B cell (primary cell): ENCODE measurements at regions not wholly inside any gene's neighbourhood (a gene's known extent, or its start where the extent isn't known, plus 50 kb on each side); places are given as distances from the start of the nearest gene placed in this dataset.

Source experiments
- ATAC-seq: fragments of 200-7000 bp; cut with Tn5 transposase; one replicate; pipeline ENCODE4 v1.10.0; 2021; ENCODE audit warnings: low read depth, mild to moderate bottlenecking, moderate number of reproducible peaks, moderate library complexity
- CTCF ChIA-PET: fragments of 350-600 bp; sonication (Branson Sonifier 250); formaldehyde crosslinking; loops from one replicate; lab custom pipeline; 2021; ENCODE audit warnings: antibody characterized with exemption, inconsistent platforms; lab: Charles Lee
- POLR2A ChIA-PET: fragments of 350-600 bp; sonication (Branson Sonifier 250); formaldehyde crosslinking; loops from one replicate; lab custom pipeline; 2021; ENCODE audit warnings: antibody characterized with exemption; lab: Charles Lee
- DNase-seq: peaks from one replicate; pipeline ENCODE4 v3.0.0; 2013
- H2AFZ ChIP-seq: 2 replicates; pipeline ENCODE4 v1.6.1; 2012; ENCODE audit warnings: mild to moderate bottlenecking, low read depth, low read length; ENCODE audit not compliant: insufficient read depth, poor library complexity, severe bottlenecking
- H3K27ac ChIP-seq, 2 donors: 1 replicate in 1 of 2; 2 replicates in 1 of 2; pipeline ENCODE4 v1.5.1; 2012 to 2013; ENCODE audit warnings: low read length in 2 of 2, mild to moderate bottlenecking in 2 of 2, moderate library complexity in 1 of 2
- H3K27me3 ChIP-seq, 4 experiments: fragments of 200-600 bp in 1 of 4; sonication (generic) in 1 of 4; replicated peaks in 1 of 4; 1 replicate in 2 of 4; 2 replicates in 2 of 4; pipeline versions ENCODE4 v1.6.1 to v1.7.0; 2013 to 2016; ENCODE audit warnings: low read length in 3 of 4, mild to moderate bottlenecking in 2 of 4, mixed read lengths in 1 of 4, moderate library complexity in 1 of 4; ENCODE audit not compliant: insufficient read depth in 4 of 4, control insufficient read depth in 3 of 4; ENCODE audit errors: control extremely low read depth in 1 of 4
- H3K36me3 ChIP-seq, 2 experiments: replicated peaks in 1 of 2; 1 replicate in 1 of 2; 2 replicates in 1 of 2; pipeline versions ENCODE4 v1.6.1 to v1.7.1; 2013; ENCODE audit warnings: low read length in 1 of 2; ENCODE audit not compliant: insufficient read depth in 2 of 2, control insufficient read depth in 1 of 2; ENCODE audit errors: control extremely low read depth in 1 of 2, extremely low read depth in 1 of 2
- H3K4me1 ChIP-seq, 2 donors: fragments of 200-600 bp in 1 of 2; sonication (generic) in 1 of 2; 1 replicate in 1 of 2; 2 replicates in 1 of 2; pipeline versions ENCODE4 v1.5.1 to v1.6.1; 2013 to 2017; ENCODE audit warnings: low read length in 2 of 2; ENCODE audit not compliant: control insufficient read depth in 2 of 2, insufficient read depth in 2 of 2
- H3K4me2 ChIP-seq: replicated peaks from 2 replicates; pipeline ENCODE3; 2012; ENCODE audit warnings: mild to moderate bottlenecking, low read depth, low read length; ENCODE audit not compliant: poor library complexity, severe bottlenecking
- H3K4me3 ChIP-seq, 5 experiments: fragments of 200-600 bp in 1 of 5; sonication (generic) in 1 of 5; 1 replicate in 3 of 5; 2 replicates in 2 of 5; pipeline versions ENCODE4 v1.5.1 to v1.7.0; 2011 to 2016; ENCODE audit warnings: low read length in 4 of 5, mild to moderate bottlenecking in 4 of 5, low read depth in 2 of 5, control low read depth in 1 of 5, moderate library complexity in 1 of 5; ENCODE audit not compliant: insufficient read depth in 1 of 5; ENCODE audit errors: control extremely low read depth in 1 of 5, extremely low read depth in 1 of 5
- H3K79me2 ChIP-seq: fragments of 200-600 bp; sonication (generic); one replicate; pipeline ENCODE4 v1.6.0; 2016; ENCODE audit warnings: low read length; ENCODE audit not compliant: control insufficient read depth, insufficient read depth
- H3K9ac ChIP-seq: fragments of 200-600 bp; sonication (generic); 2 replicates; pipeline ENCODE4 v1.6.1; 2017; ENCODE audit warnings: mild to moderate bottlenecking, low read length, moderate library complexity
- H3K9me3 ChIP-seq, 3 donors: one replicate each; pipeline versions ENCODE4 v1.6.1 to v1.7.1; 2013; ENCODE audit warnings: low read length in 2 of 3; ENCODE audit not compliant: control insufficient read depth in 2 of 3, insufficient read depth in 1 of 3; ENCODE audit errors: control extremely low read depth in 1 of 3
- H4K20me1 ChIP-seq: 2 replicates; pipeline ENCODE4 v1.6.0; 2012; ENCODE audit warnings: mild to moderate bottlenecking, low read length; ENCODE audit not compliant: insufficient read depth, control insufficient read depth, poor library complexity, severe bottlenecking
- H3K27ac Mint-ChIP-seq: one replicate; pipeline ENCODE4 v1.8.0; 2021; ENCODE audit warnings: mixed read lengths
- H3K27me3 Mint-ChIP-seq: one replicate; pipeline ENCODE4 v1.8.0; 2021; ENCODE audit warnings: mixed read lengths
- H3K4me1 Mint-ChIP-seq: one replicate; pipeline ENCODE4 v1.8.0; 2021; ENCODE audit warnings: mixed read lengths
- H3K4me3 Mint-ChIP-seq: one replicate; pipeline ENCODE4 v1.8.0; 2021; ENCODE audit warnings: mixed read lengths
- H3K9me3 Mint-ChIP-seq: one replicate; pipeline ENCODE4 v1.8.0; 2022; ENCODE audit warnings: mixed read lengths; ENCODE audit not compliant: insufficient read depth
- CTCF ChIP-seq: fragments of 200-600 bp; IDR thresholded peaks from one replicate; pipeline ENCODE4 v1.8.0; 2022; ENCODE audit warnings: antibody characterized with exemption, mild to moderate bottlenecking
- EZH2 ChIP-seq: IDR thresholded peaks from 2 replicates; pipeline ENCODE4 v1.6.1; 2012; ENCODE audit warnings: borderline replicate concordance, low read depth, mild to moderate bottlenecking, moderate library complexity, low read length; ENCODE audit not compliant: insufficient read depth, poor library complexity, severe bottlenecking
- WGBS: methylation state at CpG from one replicate; pipeline ENCODE4 v1.1.5; 2013; ENCODE audit warnings: missing lambda C conversion rate; ENCODE audit not compliant: insufficient coverage; 5-methylcytosine and 5-hydroxymethylcytosine counted together
- intact Hi-C: fragments of 100-400 bp; cut with micrococcal nuclease; formaldehyde crosslinking; loops from one replicate; pipeline ENCODE4 v1.10.0; 2022

DNA sequence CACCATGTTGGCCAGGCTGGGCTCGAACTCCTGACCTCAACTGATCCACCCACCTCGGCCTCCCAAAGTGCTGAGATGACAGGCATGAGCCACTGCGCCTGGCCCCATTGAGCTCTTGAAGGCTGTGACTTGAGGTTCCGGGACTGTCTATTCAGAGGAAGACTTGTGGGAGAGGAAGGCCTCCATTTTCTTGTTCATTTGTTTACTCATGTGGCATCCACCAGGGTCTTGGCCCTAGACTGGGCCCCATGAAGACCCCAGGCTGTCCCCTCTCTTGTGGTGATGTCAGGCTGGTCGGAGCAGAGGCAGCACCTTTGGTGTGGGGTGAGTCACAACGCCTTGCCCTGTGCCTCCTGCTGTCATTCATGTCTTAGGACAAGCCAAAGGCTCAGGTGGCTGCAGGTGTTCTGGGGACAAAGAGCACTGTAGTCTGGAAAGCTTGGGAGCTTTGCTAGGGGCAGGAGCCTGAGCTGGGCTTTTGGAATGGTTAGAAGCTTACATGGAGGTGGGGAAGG, 224.6 kb upstream of the C1orf174 start:
- ChIA-PET CTCF (no interaction called here), POLR2A (no interaction called here)
- no peaks in the 10 kb centered on the region for H3K36me3 ChIP-seq
- no peak overlapping the region for H3K9ac ChIP-seq
- H3K27me3 ChIP-seq: no peaks in the 10 kb centered on the region
- H3K4me1 ChIP-seq: no peaks in the 10 kb centered on the region
- DNase-seq: no peak
- intact Hi-C loops: no loop called here
- H3K4me3 ChIP-seq: no peak overlapping the region
- WGBS: 89% methylated on average over 4 of the region's 6 CpGs
- Mint-ChIP-seq H3K4me3 (no peak overlapping the region), H3K27ac (no peak overlapping the region), H3K27me3 (no peaks in the 10 kb centered on the region), H3K4me1 (no peaks in the 10 kb centered on the region), H3K9me3 (no peaks in the 10 kb centered on the region)
- no peaks in the 10 kb centered on the region for H4K20me1 ChIP-seq
- H2AFZ ChIP-seq: no peak overlapping the region
- H3K9me3 ChIP-seq: peaks cover 0 to 17% (median 0%) of the 10 kb centered on the region in 3 donors
- H3K79me2 ChIP-seq: no peaks in the 10 kb centered on the region
- no peak overlapping the region for H3K27ac ChIP-seq
- no peak overlapping the region for H3K4me2 ChIP-seq
- TF ChIP-seq CTCF: no peak
- TF ChIP-seq EZH2: no peak
- ATAC-seq: no peak

- H3K9me3 Mint-ChIP-seq: no peaks in the 10 kb centered on the region
- H3K9me3 ChIP-seq: peaks cover 0 to 17% (median 0%) of the 10 kb centered on the region in 3 donors
- H3K4me2 ChIP-seq: no peak overlapping the region
- DNase-seq: no peak
- H3K36me3 ChIP-seq: no peaks in the 10 kb centered on the region
- no peaks in the 10 kb centered on the region for H4K20me1 ChIP-seq
- ChIA-PET POLR2A (no interaction called here), CTCF (no interaction called here)
- WGBS: 94% methylated on average over 8 of the region's 9 CpGs
- ATAC-seq: no peak
- no peak overlapping the region for H3K27ac ChIP-seq
- no peak overlapping the region for H3K27ac Mint-ChIP-seq
- H2AFZ ChIP-seq: no peak overlapping the region
- no peak overlapping the region for H3K4me3 Mint-ChIP-seq
- TF ChIP-seq CTCF (no peak), EZH2 (no peak)
- intact Hi-C loops: no loop called here
- H3K4me1 Mint-ChIP-seq: no peaks in the 10 kb centered on the region
- no peak overlapping the region for H3K9ac ChIP-seq
- no peaks in the 10 kb centered on the region for H3K27me3 ChIP-seq
- no peaks in the 10 kb centered on the region for H3K4me1 ChIP-seq
- no peak overlapping the region for H3K4me3 ChIP-seq
- H3K27me3 Mint-ChIP-seq: no peaks in the 10 kb centered on the region
- no peaks in the 10 kb centered on the region for H3K79me2 ChIP-seq
Observed at GRCh38 chr1:4126251-4126650, 226.2 kb upstream of the C1orf174 start.
